LNCaP clone FGC (cell line): ENCODE measurements at regions not wholly inside any gene's neighbourhood (a gene's known extent, or its start where the extent isn't known, plus 50 kb on each side); places are given as distances from the start of the nearest gene placed in this dataset.

ENCODE experiments used
- DNase-seq: peaks from one replicate; pipeline ENCODE4 v3.0.0-alpha.2; 2011; ENCODE audit warnings: low read depth
- H3K4me3 ChIP-seq: 2 replicates; pipeline ENCODE4 v1.5.1; 2011; ENCODE audit warnings: mild to moderate bottlenecking, low read depth, low read length, control low read depth
- TF ChIP-seq, protein P1 (sequence below): IDR thresholded peaks from 2 replicates; pipeline ENCODE4 v1.5.1; 2012; ENCODE audit warnings: mild to moderate bottlenecking; ENCODE audit not compliant: control insufficient read depth, insufficient read depth; ENCODE audit errors: extremely low read depth

DNA sequence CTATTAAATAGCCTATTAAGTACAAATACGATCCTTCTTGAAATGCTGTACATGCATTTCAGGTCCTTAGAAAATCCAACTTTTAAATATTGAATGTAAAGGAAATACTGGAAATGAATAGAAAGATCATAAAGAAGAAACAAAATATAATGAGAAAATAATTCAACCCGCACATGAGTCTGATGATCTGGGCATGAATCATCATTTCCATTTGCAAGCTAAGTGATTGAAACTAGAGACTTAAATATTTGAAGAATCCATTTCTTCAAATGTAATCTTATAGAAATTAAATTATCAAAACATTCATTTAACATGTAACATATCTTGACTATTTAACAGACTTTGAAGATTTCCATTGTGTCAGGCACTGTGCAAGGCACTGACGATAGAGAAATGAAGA, 977.0 kb downstream of the TFAP2A start:
- TF ChIP-seq, protein P1, sequence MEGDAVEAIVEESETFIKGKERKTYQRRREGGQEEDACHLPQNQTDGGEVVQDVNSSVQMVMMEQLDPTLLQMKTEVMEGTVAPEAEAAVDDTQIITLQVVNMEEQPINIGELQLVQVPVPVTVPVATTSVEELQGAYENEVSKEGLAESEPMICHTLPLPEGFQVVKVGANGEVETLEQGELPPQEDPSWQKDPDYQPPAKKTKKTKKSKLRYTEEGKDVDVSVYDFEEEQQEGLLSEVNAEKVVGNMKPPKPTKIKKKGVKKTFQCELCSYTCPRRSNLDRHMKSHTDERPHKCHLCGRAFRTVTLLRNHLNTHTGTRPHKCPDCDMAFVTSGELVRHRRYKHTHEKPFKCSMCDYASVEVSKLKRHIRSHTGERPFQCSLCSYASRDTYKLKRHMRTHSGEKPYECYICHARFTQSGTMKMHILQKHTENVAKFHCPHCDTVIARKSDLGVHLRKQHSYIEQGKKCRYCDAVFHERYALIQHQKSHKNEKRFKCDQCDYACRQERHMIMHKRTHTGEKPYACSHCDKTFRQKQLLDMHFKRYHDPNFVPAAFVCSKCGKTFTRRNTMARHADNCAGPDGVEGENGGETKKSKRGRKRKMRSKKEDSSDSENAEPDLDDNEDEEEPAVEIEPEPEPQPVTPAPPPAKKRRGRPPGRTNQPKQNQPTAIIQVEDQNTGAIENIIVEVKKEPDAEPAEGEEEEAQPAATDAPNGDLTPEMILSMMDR = no peak
- DNase-seq = no peak
- no peak overlapping the region for H3K4me3 ChIP-seq

DNA sequence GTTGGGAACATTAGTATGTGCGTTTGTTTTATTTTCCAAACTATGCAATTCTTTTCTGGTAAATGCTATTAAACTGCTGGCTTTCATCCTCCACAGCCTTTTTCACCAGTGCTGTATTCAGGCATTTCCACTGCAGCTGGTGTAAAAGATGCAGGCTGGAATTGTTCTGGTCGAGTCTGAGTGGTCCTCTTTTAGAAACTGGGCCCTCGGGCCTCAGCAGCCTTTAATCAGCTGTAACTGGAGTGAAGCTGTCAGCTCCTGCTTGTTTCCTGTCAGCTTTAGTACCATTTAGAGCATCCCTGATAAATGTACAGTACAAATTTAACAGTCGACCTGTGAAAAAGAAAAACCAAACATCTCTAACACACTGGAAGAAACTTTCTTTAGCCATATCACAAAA, 979.6 kb downstream of the TFAP2A start:
- TF ChIP-seq, protein P1 = no peak
- DNase-seq = no peak
- H3K4me3 ChIP-seq = no peak overlapping the region

DNA sequence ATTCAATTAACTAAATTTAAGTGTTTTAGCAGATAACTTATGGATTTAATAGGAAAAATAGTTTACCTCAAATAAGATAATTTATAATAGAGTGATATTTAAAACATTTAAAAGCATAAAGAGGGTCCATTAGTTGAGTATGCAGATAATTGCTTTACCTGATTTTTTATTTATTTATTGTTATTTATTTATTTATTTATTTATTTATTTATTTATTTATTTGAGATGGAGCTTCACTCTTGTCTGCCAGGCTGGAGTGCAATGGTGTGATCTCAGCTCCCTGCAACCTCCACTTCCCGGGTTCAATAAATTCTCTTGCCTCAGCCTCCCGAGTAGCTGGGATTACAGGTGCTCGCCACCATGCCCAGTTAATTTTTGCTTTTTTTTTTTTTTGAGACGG, 982.9 kb downstream of the TFAP2A start:
- DNase-seq = no peak
- no peak overlapping the region for H3K4me3 ChIP-seq
- TF ChIP-seq, protein P1 = no peak

DNA sequence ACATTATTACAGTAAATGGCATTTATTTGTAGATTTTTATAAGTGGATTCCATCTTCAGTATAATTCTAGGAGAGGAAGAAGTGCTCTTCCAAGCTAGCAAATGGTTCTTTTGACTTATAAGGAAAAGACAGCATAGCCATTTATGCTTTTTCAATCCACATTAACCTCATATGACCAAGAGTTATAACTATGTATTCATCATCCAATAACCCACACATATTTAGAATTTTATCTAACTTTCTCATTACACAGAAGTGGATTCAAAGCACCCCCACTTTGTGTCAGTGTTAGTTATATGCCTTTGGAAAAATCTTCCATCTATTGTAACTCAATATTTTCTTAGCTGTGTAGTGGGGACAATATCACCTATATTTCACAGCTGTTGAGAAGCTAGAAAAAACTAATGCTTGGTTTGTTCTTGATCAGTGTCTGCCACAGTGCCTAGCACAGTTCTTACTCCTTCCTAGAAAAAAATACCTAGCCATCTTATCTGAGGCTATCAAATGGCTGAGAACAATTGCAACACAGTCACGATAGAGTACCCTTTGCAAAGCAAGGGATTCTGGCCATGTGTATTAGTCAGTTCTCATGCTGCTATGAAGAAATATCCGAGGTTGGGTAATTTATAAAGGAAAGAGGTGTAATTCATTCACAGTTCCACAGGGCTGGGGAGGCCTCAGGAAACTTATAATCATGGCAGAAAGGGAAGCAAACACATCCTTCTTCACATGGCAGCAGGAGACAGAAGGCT, 986.3 kb downstream of the TFAP2A start:
- no peak for DNase-seq
- H3K4me3 ChIP-seq = no peak overlapping the region
- TF ChIP-seq, protein P1 = no peak

DNA sequence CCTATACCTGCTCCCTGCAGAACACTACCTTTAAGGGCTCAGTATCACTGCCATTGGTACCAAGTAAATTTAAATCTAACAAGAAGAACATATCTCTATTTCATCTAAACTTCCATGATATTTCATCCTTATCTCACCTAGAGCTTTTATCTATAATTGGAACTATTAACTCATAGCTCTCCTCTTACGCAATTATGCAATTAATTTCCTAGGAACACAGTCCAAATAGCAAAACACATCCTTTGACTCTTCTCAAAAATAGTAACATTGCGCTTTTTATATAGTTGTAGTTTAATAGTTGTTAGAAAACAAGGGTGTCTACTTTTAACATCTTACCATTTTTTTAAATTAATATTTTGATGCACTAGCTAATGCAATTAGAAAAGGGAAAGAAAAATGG, 986.8 kb upstream of the SLC35B3 start:
- DNase-seq = no peak
- TF ChIP-seq, protein P1 = no peak

DNA sequence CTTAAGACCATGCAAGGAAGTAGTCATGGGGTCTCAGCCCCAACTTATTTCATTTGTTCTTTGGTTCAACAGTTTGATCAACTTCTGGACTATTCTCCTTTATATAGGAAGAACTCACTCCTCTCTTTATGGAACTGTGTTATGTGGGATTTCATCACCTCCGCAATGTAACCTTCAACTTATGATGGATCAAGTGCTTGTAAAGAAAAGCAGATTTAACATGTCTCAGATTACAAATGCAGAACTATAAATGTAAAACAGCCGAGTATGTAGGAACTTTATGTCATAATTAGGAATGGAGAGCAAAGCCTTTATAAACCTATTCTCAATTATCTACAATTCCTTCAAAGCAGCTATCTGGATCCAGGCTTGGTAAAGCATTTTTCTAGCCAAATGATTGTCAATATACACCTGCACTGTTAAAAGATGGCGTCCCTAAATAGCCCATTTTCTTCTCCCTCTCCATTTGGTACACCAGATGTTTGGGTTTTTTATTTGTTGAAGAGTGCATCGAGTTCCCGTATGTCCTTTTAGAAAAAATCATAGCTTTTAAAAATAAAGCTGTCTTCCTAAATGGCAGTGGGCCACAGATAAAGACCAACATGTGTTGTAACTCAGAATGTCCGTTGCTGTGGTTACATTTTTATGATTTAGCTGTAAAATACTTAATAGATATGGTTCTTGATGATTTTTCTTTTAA, 985.1 kb upstream of the SLC35B3 start:
- DNase-seq = no peak
- no peak overlapping the region for H3K4me3 ChIP-seq
- TF ChIP-seq, protein P1 = no peak

More for the DNA sequence above, 986.8 kb upstream of the SLC35B3 start:
- no peak overlapping the region for H3K4me3 ChIP-seq
